Neural progenitor cell (in vitro differentiated cells): ENCODE measurements at regions not wholly inside any gene's neighbourhood (a gene's known extent, or its start where the extent isn't known, plus 50 kb on each side); places are given as distances from the start of the nearest gene placed in this dataset.

Experiments
- EZH2 ChIP-seq: fragments of 200-600 bp; sonication (generic); IDR thresholded peaks from 2 replicates; pipeline ENCODE4 v1.6.1; 2017; ENCODE audit warnings: antibody characterized with exemption, mild to moderate bottlenecking, moderate library complexity
- EZH2phosphoT487 ChIP-seq: fragments of 200-600 bp; sonication (generic); IDR thresholded peaks from 2 replicates; pipeline ENCODE4 v1.6.1; 2017; ENCODE audit warnings: antibody characterized with exemption
- TF ChIP-seq, protein P1 (sequence below): fragments of 200-600 bp; sonication (generic); IDR thresholded peaks from 2 replicates; pipeline ENCODE4 v1.5.1; 2017; ENCODE audit warnings: antibody characterized with exemption, mild to moderate bottlenecking

GRCh38 chr1:73659136-73659535 is 538.8 kb downstream of the LRRIQ3 start:
- TF ChIP-seq, protein P1, sequence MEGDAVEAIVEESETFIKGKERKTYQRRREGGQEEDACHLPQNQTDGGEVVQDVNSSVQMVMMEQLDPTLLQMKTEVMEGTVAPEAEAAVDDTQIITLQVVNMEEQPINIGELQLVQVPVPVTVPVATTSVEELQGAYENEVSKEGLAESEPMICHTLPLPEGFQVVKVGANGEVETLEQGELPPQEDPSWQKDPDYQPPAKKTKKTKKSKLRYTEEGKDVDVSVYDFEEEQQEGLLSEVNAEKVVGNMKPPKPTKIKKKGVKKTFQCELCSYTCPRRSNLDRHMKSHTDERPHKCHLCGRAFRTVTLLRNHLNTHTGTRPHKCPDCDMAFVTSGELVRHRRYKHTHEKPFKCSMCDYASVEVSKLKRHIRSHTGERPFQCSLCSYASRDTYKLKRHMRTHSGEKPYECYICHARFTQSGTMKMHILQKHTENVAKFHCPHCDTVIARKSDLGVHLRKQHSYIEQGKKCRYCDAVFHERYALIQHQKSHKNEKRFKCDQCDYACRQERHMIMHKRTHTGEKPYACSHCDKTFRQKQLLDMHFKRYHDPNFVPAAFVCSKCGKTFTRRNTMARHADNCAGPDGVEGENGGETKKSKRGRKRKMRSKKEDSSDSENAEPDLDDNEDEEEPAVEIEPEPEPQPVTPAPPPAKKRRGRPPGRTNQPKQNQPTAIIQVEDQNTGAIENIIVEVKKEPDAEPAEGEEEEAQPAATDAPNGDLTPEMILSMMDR = no peak
- TF ChIP-seq EZH2 (no peak), EZH2phosphoT487 (no peak)
